Loucy (cell line): ENCODE measurements at regions not wholly inside any gene's neighbourhood (a gene's known extent, or its start where the extent isn't known, plus 50 kb on each side); places are given as distances from the start of the nearest gene placed in this dataset.

ENCODE experiments used
- H2AFZ ChIP-seq: fragments of 200-600 bp; sonication (generic); 2 replicates; pipeline ENCODE4 v1.6.0; 2016; ENCODE audit warnings: antibody characterized with exemption, mild to moderate bottlenecking, low read length, moderate library complexity
- H3F3A ChIP-seq: fragments of 200-600 bp; 2 replicates; pipeline ENCODE4 v1.6.0; 2016; ENCODE audit warnings: antibody characterized with exemption, low read depth, mild to moderate bottlenecking
- H3K27me3 ChIP-seq: fragments of 200-600 bp; sonication (generic); 2 replicates; pipeline ENCODE4 v1.6.1; 2014; ENCODE audit warnings: low read length, mild to moderate bottlenecking; ENCODE audit not compliant: insufficient read depth, poor library complexity, severe bottlenecking
- H3K36me3 ChIP-seq: fragments of 200-600 bp; sonication (generic); 2 replicates; pipeline ENCODE4 v1.6.1; 2016; ENCODE audit warnings: low read length; ENCODE audit not compliant: insufficient read depth
- H3K4me1 ChIP-seq: fragments of 200-600 bp; sonication (generic); 2 replicates; pipeline ENCODE4 v1.5.1; 2014; ENCODE audit warnings: low read length, mild to moderate bottlenecking; ENCODE audit not compliant: insufficient read depth, poor library complexity, severe bottlenecking
- H3K4me2 ChIP-seq: fragments of 200-600 bp; sonication (generic); 2 replicates; pipeline ENCODE4 v1.6.0; 2014; ENCODE audit warnings: antibody characterized with exemption, low read length, low read depth, mild to moderate bottlenecking; ENCODE audit not compliant: poor library complexity, severe bottlenecking
- H3K4me3 ChIP-seq: fragments of 200-600 bp; sonication (generic); 2 replicates; pipeline ENCODE4 v1.5.1; 2014; ENCODE audit warnings: low read length, mild to moderate bottlenecking, mixed read lengths; ENCODE audit not compliant: poor library complexity, severe bottlenecking
- H3K79me2 ChIP-seq: fragments of 200-600 bp; sonication (generic); 2 replicates; pipeline ENCODE4 v1.6.1; 2014; ENCODE audit warnings: low read length; ENCODE audit not compliant: insufficient read depth
- H3K9ac ChIP-seq: fragments of 200-600 bp; sonication (generic); 2 replicates; pipeline ENCODE4 v1.6.0; 2014; ENCODE audit warnings: mild to moderate bottlenecking, low read depth, low read length, moderate library complexity; ENCODE audit not compliant: poor library complexity, severe bottlenecking
- H3K9me2 ChIP-seq: fragments of 200-600 bp; sonication (generic); replicated peaks from 2 replicates; pipeline ENCODE4 v1.6.1; 2016; ENCODE audit warnings: low read depth, low read length, mixed read lengths
- H3K9me3 ChIP-seq: fragments of 200-600 bp; sonication (generic); 2 replicates; pipeline ENCODE4 v1.6.1; 2014; ENCODE audit warnings: mild to moderate bottlenecking, antibody characterized with exemption, low read length, low read depth; ENCODE audit not compliant: insufficient read depth
- H4K20me1 ChIP-seq: fragments of 200-600 bp; sonication (generic); 2 replicates; pipeline ENCODE4 v1.6.0; 2014; ENCODE audit warnings: antibody characterized with exemption, low read length, mild to moderate bottlenecking; ENCODE audit not compliant: insufficient read depth, poor library complexity, severe bottlenecking
- CTCF ChIP-seq: fragments of 200-600 bp; sonication (generic); conservative IDR thresholded peaks from 2 replicates; pipeline ENCODE4 v1.5.1; 2014; ENCODE audit warnings: mild to moderate bottlenecking, antibody characterized with exemption, low read length
- EZH2phosphoT487 ChIP-seq: fragments of 200-600 bp; IDR thresholded peaks from 2 replicates; pipeline ENCODE4 v1.6.1; 2018; ENCODE audit warnings: antibody characterized with exemption, mild to moderate bottlenecking, moderate library complexity, borderline replicate concordance

GRCh38 chr15:50820808-50821382 is 55.4 kb upstream of the SPPL2A start:
- H2AFZ ChIP-seq = no peak overlapping the region
- H3K27me3 ChIP-seq = no peaks in the 10 kb centered on the region
- no peaks in the 10 kb centered on the region for H3K9me3 ChIP-seq
- H4K20me1 ChIP-seq = no peaks in the 10 kb centered on the region
- TF ChIP-seq CTCF (no peak), EZH2phosphoT487 (no peak)
- no peaks in the 10 kb centered on the region for H3K9me2 ChIP-seq
- H3K4me3 ChIP-seq = no peak overlapping the region
- H3F3A ChIP-seq = no peaks in the 10 kb centered on the region
- no peaks in the 10 kb centered on the region for H3K36me3 ChIP-seq
- no peaks in the 10 kb centered on the region for H3K79me2 ChIP-seq
- H3K4me1 ChIP-seq = no peaks in the 10 kb centered on the region
- H3K4me2 ChIP-seq = no peak overlapping the region
- no peak overlapping the region for H3K9ac ChIP-seq

DNA sequence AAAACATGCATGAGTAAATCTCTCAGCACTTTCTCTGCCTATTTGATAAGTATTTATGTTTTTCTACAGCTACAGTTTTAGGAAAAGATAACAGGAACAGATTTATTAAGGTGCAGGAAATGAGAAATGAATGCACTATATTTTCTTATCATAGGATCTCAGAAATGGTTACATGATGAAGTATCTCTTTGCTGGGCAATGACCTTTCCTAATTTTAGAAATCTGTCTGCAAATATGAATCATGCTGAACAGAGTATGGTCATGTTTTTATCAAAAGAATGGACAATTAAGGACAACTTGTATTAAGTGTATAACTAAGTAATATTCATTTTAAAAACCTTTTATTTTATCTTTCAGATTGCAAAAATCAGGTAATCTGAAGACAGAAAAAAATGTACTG is 53.8 kb upstream of the SPPL2A start:
- Histone ChIP-seq H3K9ac (no peak overlapping the region), H3K27me3 (no peaks in the 10 kb centered on the region), H3K4me3 (no peak overlapping the region), H3K4me2 (no peak overlapping the region), H3K36me3 (no peaks in the 10 kb centered on the region), H3K9me2 (no peaks in the 10 kb centered on the region), H3K9me3 (no peaks in the 10 kb centered on the region), H4K20me1 (no peaks in the 10 kb centered on the region), H3K4me1 (no peaks in the 10 kb centered on the region), H2AFZ (no peak overlapping the region), H3K79me2 (no peaks in the 10 kb centered on the region), H3F3A (no peaks in the 10 kb centered on the region)
- TF ChIP-seq CTCF (no peak), EZH2phosphoT487 (no peak)

DNA sequence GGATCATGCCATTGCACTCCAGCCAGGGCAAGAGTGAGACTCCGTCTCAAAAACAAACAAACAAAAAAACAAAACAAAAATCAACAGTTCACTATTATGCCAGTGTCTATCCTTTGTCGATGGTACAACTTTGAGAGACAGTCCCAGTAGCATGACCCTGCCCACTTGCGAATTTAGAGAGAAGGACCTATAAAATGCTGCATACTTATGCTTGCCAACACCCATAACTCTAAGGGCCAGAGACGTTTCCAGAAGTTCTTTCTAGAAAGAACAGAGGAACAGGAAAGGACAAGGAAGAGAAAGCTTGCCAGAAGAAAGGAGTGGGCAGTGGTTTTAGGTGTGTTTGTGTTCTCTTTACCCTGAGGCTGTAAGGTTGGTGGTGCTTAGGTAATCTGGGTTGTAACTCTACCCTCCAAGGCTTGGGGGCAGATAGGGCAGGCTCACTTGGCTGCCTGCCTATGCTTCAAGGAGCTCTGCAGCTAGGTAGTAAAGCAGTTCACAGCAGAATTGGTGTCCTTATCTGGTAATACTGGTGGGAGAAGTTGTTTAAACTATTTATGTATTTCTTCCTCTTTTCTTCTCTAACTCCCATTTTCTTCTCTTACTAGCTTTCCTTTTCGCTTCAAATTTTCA is 50.6 kb upstream of the SPPL2A start:
- H3K4me2 ChIP-seq = no peak overlapping the region
- TF ChIP-seq EZH2phosphoT487 (no peak), CTCF (no peak)
- H3K36me3 ChIP-seq = no peaks in the 10 kb centered on the region
- H3K9me3 ChIP-seq = no peaks in the 10 kb centered on the region
- H2AFZ ChIP-seq = no peak overlapping the region
- no peaks in the 10 kb centered on the region for H3K79me2 ChIP-seq
- H3K27me3 ChIP-seq = no peaks in the 10 kb centered on the region
- H3K4me1 ChIP-seq = no peaks in the 10 kb centered on the region
- H3F3A ChIP-seq = no peaks in the 10 kb centered on the region
- no peaks in the 10 kb centered on the region for H3K9me2 ChIP-seq
- H3K4me3 ChIP-seq = no peak overlapping the region
- no peak overlapping the region for H3K9ac ChIP-seq
- H4K20me1 ChIP-seq = no peaks in the 10 kb centered on the region
